ENCODE measurements at regions not wholly inside any gene's neighbourhood (a gene's known extent, or its start where the extent isn't known, plus 50 kb on each side); places are given as distances from the start of the nearest gene placed in this dataset.

- Mint-ChIP-seq H3K27ac (no peak overlapping the region), H3K36me3 (ENCODE audit: low read depth) (no peaks in the 10 kb centered on the region), H3K9me3 (no peaks in the 10 kb centered on the region), H3K4me3 (no peak overlapping the region), H3K27me3 (no peaks in the 10 kb centered on the region), H3K4me1 (ENCODE audit: low read depth) (peaks cover 14% of the 10 kb centered on the region)
- Histone ChIP-seq H3K27ac (ENCODE audit: low read depth in 1 of 2, low read length in 2 of 2) (no peak overlapping the region), H3K9me3 (ENCODE audit: control insufficient read depth in 1 of 2, insufficient read depth in 1 of 2, low read length in 2 of 2) (no peaks in the 10 kb centered on the region), H3K4me1 (ENCODE audit: insufficient read depth, low read length) (peaks cover 6% of the 10 kb centered on the region), H3K36me3 (ENCODE audit: insufficient read depth, low read length) (no peaks in the 10 kb centered on the region), H3K27me3 (ENCODE audit: control insufficient read depth in 1 of 2, insufficient read depth in 2 of 2, low read length in 2 of 2) (no peaks in the 10 kb centered on the region), H3K4me3 (ENCODE audit: low read length) (no peak overlapping the region)
- ChIA-PET POLR2A (no interaction called here), CTCF (no interaction called here)
- no peak for DNase-seq
- intact Hi-C loops (cut with DNase I, micrococcal nuclease) = no loop called here
- no peak for TF ChIP-seq CTCF (IDR thresholded peaks at IDR 0.05)
- ATAC-seq (ENCODE audit: poor library complexity) = no peak
Observed at GRCh38 chr2:2901384-2902345, 476.0 kb downstream of the EIPR1 start.

- intact Hi-C loops (cut with DNase I, micrococcal nuclease) = no loop called here
- Histone ChIP-seq H3K4me3 (ENCODE audit: low read length) (no peak overlapping the region), H3K27ac (ENCODE audit: low read depth in 1 of 2, low read length in 2 of 2) (no peak overlapping the region), H3K27me3 (ENCODE audit: control insufficient read depth in 1 of 2, insufficient read depth in 2 of 2, low read length in 2 of 2) (no peaks in the 10 kb centered on the region), H3K4me1 (ENCODE audit: insufficient read depth, low read length) (peaks cover 6% of the 10 kb centered on the region), H3K9me3 (ENCODE audit: control insufficient read depth in 1 of 2, insufficient read depth in 1 of 2, low read length in 2 of 2) (no peaks in the 10 kb centered on the region), H3K36me3 (ENCODE audit: insufficient read depth, low read length) (no peaks in the 10 kb centered on the region)
- H3K4me3 Mint-ChIP-seq = no peak overlapping the region
- ChIA-PET CTCF (no interaction called here), POLR2A (no interaction called here)
- ATAC-seq (ENCODE audit: poor library complexity) (no peak), DNase-seq (no peak)
- no peak overlapping the region for H3K27ac Mint-ChIP-seq
- TF ChIP-seq CTCF (IDR thresholded peaks at IDR 0.05) = no peak
- H3K27me3 Mint-ChIP-seq = no peaks in the 10 kb centered on the region
- H3K9me3 Mint-ChIP-seq = no peaks in the 10 kb centered on the region
- no peaks in the 10 kb centered on the region for H3K36me3 Mint-ChIP-seq (ENCODE audit: low read depth)
- H3K4me1 Mint-ChIP-seq (ENCODE audit: low read depth) = peaks cover 14% of the 10 kb centered on the region
Observed at GRCh38 chr2:2899826-2900225, 477.8 kb downstream of the EIPR1 start.

- Mint-ChIP-seq H3K27ac (no peak overlapping the region), H3K36me3 (ENCODE audit: low read depth) (no peaks in the 10 kb centered on the region), H3K4me3 (no peak overlapping the region), H3K9me3 (no peaks in the 10 kb centered on the region), H3K4me1 (ENCODE audit: low read depth) (peaks cover 14% of the 10 kb centered on the region), H3K27me3 (no peaks in the 10 kb centered on the region)
- Histone ChIP-seq H3K27ac (ENCODE audit: low read depth in 1 of 2, low read length in 2 of 2) (no peak overlapping the region), H3K4me3 (ENCODE audit: low read length) (no peak overlapping the region), H3K9me3 (ENCODE audit: control insufficient read depth in 1 of 2, insufficient read depth in 1 of 2, low read length in 2 of 2) (no peaks in the 10 kb centered on the region), H3K27me3 (ENCODE audit: control insufficient read depth in 1 of 2, insufficient read depth in 2 of 2, low read length in 2 of 2) (no peaks in the 10 kb centered on the region), H3K4me1 (ENCODE audit: insufficient read depth, low read length) (peaks cover 6% of the 10 kb centered on the region), H3K36me3 (ENCODE audit: insufficient read depth, low read length) (no peaks in the 10 kb centered on the region)
- intact Hi-C loops (cut with DNase I, micrococcal nuclease) = no loop called here
- no peak for DNase-seq
- no peak for ATAC-seq (ENCODE audit: poor library complexity)
- no peak for TF ChIP-seq CTCF (IDR thresholded peaks at IDR 0.05)
- CTCF ChIA-PET = no interaction called here
- POLR2A ChIA-PET = no interaction called here
Observed at GRCh38 chr2:2898744-2899143, 478.9 kb downstream of the EIPR1 start.

Data from CD4-positive, alpha-beta T cell (primary cell).